ENCODE measurements at regions not wholly inside any gene's neighbourhood (a gene's known extent, or its start where the extent isn't known, plus 50 kb on each side); places are given as distances from the start of the nearest gene placed in this dataset.

GRCh38 chr7:42590771-42591310, 321.0 kb downstream of the C7orf25 start:
- Histone ChIP-seq H3K4me1 (ENCODE audit: control extremely low read depth in 1 of 4, control insufficient read depth in 4 of 4, insufficient read depth in 4 of 4, low read length in 3 of 4) (no peaks in the 10 kb centered on the region), H3K27me3 (replicated peaks in 2 of 5; ENCODE audit: control insufficient read depth in 4 of 5, insufficient read depth in 5 of 5, low read length in 4 of 5) (no peaks in the 10 kb centered on the region), H3K27ac (ENCODE audit: insufficient read depth in 1 of 2, low read depth in 1 of 2, low read length in 2 of 2, poor library complexity in 1 of 2, severe bottlenecking in 2 of 2) (no peak overlapping the region), H3K4me3 (ENCODE audit: control insufficient read depth in 1 of 7, extremely low read depth in 1 of 7, insufficient read depth in 4 of 7, low read depth in 2 of 7, low read length in 6 of 7) (no peak overlapping the region), H3K36me3 (ENCODE audit: control insufficient read depth in 4 of 4, insufficient read depth in 4 of 4, low read length in 3 of 4) (no peaks in the 10 kb centered on the region), H3K9me3 (ENCODE audit: control extremely low read depth in 1 of 5, control insufficient read depth in 4 of 5, insufficient read depth in 2 of 5, low read depth in 1 of 5, low read length in 4 of 5) (peaks cover 0 to 4% (median 0%) of the 10 kb centered on the region in 5 experiments)
- CTCF ChIA-PET = interaction anchor here (0.9 to 1.0 kb wide), 2 partner anchors 82 to 611 kb away, joined by 3 read pairs; no protein-coding TSS in a partner anchor
- no peak for DNase-seq
- WGBS (ENCODE audit: insufficient coverage) = 95% methylated on average over 2 of the region's 2 CpGs
- POLR2A ChIA-PET = no interaction called here

GRCh38 chr7:42588876-42589275, 323.0 kb downstream of the C7orf25 start:
- Histone ChIP-seq H3K36me3 (ENCODE audit: control insufficient read depth in 4 of 4, insufficient read depth in 4 of 4, low read length in 3 of 4) (no peaks in the 10 kb centered on the region), H3K27me3 (replicated peaks in 2 of 5; ENCODE audit: control insufficient read depth in 4 of 5, insufficient read depth in 5 of 5, low read length in 4 of 5) (no peaks in the 10 kb centered on the region), H3K4me3 (ENCODE audit: control insufficient read depth in 1 of 7, extremely low read depth in 1 of 7, insufficient read depth in 4 of 7, low read depth in 2 of 7, low read length in 6 of 7) (no peak overlapping the region), H3K27ac (ENCODE audit: insufficient read depth in 1 of 2, low read depth in 1 of 2, low read length in 2 of 2, poor library complexity in 1 of 2, severe bottlenecking in 2 of 2) (no peak overlapping the region), H3K4me1 (ENCODE audit: control extremely low read depth in 1 of 4, control insufficient read depth in 4 of 4, insufficient read depth in 4 of 4, low read length in 3 of 4) (no peaks in the 10 kb centered on the region), H3K9me3 (ENCODE audit: control extremely low read depth in 1 of 5, control insufficient read depth in 4 of 5, insufficient read depth in 2 of 5, low read depth in 1 of 5, low read length in 4 of 5) (peaks cover 0 to 4% (median 0%) of the 10 kb centered on the region in 5 experiments)
- POLR2A ChIA-PET = no interaction called here
- CTCF ChIA-PET = no interaction called here
- no peak for DNase-seq

- ChIA-PET POLR2A (no interaction called here), CTCF (no interaction called here)
- WGBS (ENCODE audit: insufficient coverage) = 88% methylated on average over 3 of the region's 3 CpGs
- no peak overlapping the region for H3K27ac ChIP-seq (ENCODE audit: insufficient read depth in 1 of 2, low read depth in 1 of 2, low read length in 2 of 2, poor library complexity in 1 of 2, severe bottlenecking in 2 of 2)
- H3K27me3 ChIP-seq (replicated peaks in 2 of 5; ENCODE audit: control insufficient read depth in 4 of 5, insufficient read depth in 5 of 5, low read length in 4 of 5) = no peaks in the 10 kb centered on the region
- H3K9me3 ChIP-seq (ENCODE audit: control extremely low read depth in 1 of 5, control insufficient read depth in 4 of 5, insufficient read depth in 2 of 5, low read depth in 1 of 5, low read length in 4 of 5) = peaks cover 0 to 4% (median 0%) of the 10 kb centered on the region in 5 experiments
- no peaks in the 10 kb centered on the region for H3K4me1 ChIP-seq (ENCODE audit: control extremely low read depth in 1 of 4, control insufficient read depth in 4 of 4, insufficient read depth in 4 of 4, low read length in 3 of 4)
- no peak for DNase-seq
- no peak overlapping the region for H3K4me3 ChIP-seq (ENCODE audit: control insufficient read depth in 1 of 7, extremely low read depth in 1 of 7, insufficient read depth in 4 of 7, low read depth in 2 of 7, low read length in 6 of 7)
- no peaks in the 10 kb centered on the region for H3K36me3 ChIP-seq (ENCODE audit: control insufficient read depth in 4 of 4, insufficient read depth in 4 of 4, low read length in 3 of 4)
These were observed 324.1 kb downstream of the C7orf25 start for GRCh38 chr7:42587806-42588205.

DNA sequence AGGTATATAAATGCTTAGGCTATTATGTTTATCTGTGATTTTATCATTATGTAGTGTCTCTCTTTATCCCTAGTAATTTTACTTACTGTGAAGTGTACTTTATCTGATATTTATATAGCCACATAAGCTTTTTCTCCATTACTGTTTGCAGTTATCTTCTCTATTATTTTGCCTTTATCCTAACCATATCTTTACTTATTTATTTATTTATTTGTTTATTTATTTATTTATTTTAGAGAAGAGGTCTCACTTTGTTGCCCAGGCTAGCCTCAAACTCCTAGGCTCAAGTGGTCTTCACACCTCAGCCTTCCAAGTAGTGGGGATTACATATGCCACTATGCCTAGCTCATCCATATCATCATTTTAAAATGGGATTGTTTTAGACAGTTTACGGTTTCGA, 331.8 kb downstream of the C7orf25 start:
- POLR2A ChIA-PET = no interaction called here

GRCh38 chr7:42575171-42575570, 336.7 kb downstream of the C7orf25 start:
- Histone ChIP-seq H3K36me3 (ENCODE audit: control insufficient read depth in 4 of 4, insufficient read depth in 4 of 4, low read length in 3 of 4) (no peaks in the 10 kb centered on the region), H3K4me1 (ENCODE audit: control extremely low read depth in 1 of 4, control insufficient read depth in 4 of 4, insufficient read depth in 4 of 4, low read length in 3 of 4) (no peaks in the 10 kb centered on the region), H3K4me3 (ENCODE audit: control insufficient read depth in 1 of 7, extremely low read depth in 1 of 7, insufficient read depth in 4 of 7, low read depth in 2 of 7, low read length in 6 of 7) (no peak overlapping the region), H3K27ac (ENCODE audit: insufficient read depth in 1 of 2, low read depth in 1 of 2, low read length in 2 of 2, poor library complexity in 1 of 2, severe bottlenecking in 2 of 2) (no peak overlapping the region), H3K27me3 (replicated peaks in 2 of 5; ENCODE audit: control insufficient read depth in 4 of 5, insufficient read depth in 5 of 5, low read length in 4 of 5) (peaks cover 0 to 5% (median 2%) of the 10 kb centered on the region in 5 experiments), H3K9me3 (ENCODE audit: control extremely low read depth in 1 of 5, control insufficient read depth in 4 of 5, insufficient read depth in 2 of 5, low read depth in 1 of 5, low read length in 4 of 5) (peaks cover 0 to 9% (median 0%) of the 10 kb centered on the region in 5 experiments)
- WGBS (ENCODE audit: insufficient coverage) = 57% methylated on average over 2 of the region's 2 CpGs
- POLR2A ChIA-PET = no interaction called here
- CTCF ChIA-PET = no interaction called here
- no peak for DNase-seq

More for the DNA sequence above, 331.8 kb downstream of the C7orf25 start:
- CTCF ChIA-PET = no interaction called here
- Histone ChIP-seq H3K9me3 (ENCODE audit: control extremely low read depth in 1 of 5, control insufficient read depth in 4 of 5, insufficient read depth in 2 of 5, low read depth in 1 of 5, low read length in 4 of 5) (peaks cover 0 to 9% (median 0%) of the 10 kb centered on the region in 5 experiments), H3K4me1 (ENCODE audit: control extremely low read depth in 1 of 4, control insufficient read depth in 4 of 4, insufficient read depth in 4 of 4, low read length in 3 of 4) (no peaks in the 10 kb centered on the region), H3K36me3 (ENCODE audit: control insufficient read depth in 4 of 4, insufficient read depth in 4 of 4, low read length in 3 of 4) (no peaks in the 10 kb centered on the region), H3K27me3 (replicated peaks in 2 of 5; ENCODE audit: control insufficient read depth in 4 of 5, insufficient read depth in 5 of 5, low read length in 4 of 5) (peaks cover 0 to 3% (median 0%) of the 10 kb centered on the region in 5 experiments), H3K4me3 (ENCODE audit: control insufficient read depth in 1 of 7, extremely low read depth in 1 of 7, insufficient read depth in 4 of 7, low read depth in 2 of 7, low read length in 6 of 7) (no peak overlapping the region), H3K27ac (ENCODE audit: insufficient read depth in 1 of 2, low read depth in 1 of 2, low read length in 2 of 2, poor library complexity in 1 of 2, severe bottlenecking in 2 of 2) (no peak overlapping the region)
- WGBS (ENCODE audit: insufficient coverage) = no CpG with 5 or more reads among the region's 2 CpGs
- DNase-seq = no peak

DNA sequence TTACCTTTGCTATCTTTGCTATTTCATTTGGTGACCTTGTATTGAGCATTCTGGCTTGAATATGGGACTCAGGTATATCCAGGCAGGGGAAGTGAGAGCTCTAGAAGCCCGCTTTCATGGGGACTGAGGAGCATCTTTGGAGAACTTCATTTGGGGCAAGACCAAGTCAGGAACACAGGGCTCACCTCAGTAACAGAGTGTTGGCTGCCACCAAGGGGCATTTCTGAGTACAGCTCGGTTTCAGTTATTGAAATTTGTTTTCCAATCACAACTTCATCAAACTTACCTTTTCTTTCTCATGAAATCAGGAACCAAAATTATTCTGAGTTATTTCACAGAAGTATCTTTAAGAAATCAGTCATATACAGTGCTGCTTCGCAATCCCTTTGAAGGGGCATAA, 337.2 kb downstream of the C7orf25 start:
- Histone ChIP-seq H3K27me3 (replicated peaks in 2 of 5; ENCODE audit: control insufficient read depth in 4 of 5, insufficient read depth in 5 of 5, low read length in 4 of 5) (peaks cover 0 to 5% (median 2%) of the 10 kb centered on the region in 5 experiments), H3K4me1 (ENCODE audit: control extremely low read depth in 1 of 4, control insufficient read depth in 4 of 4, insufficient read depth in 4 of 4, low read length in 3 of 4) (no peaks in the 10 kb centered on the region), H3K36me3 (ENCODE audit: control insufficient read depth in 4 of 4, insufficient read depth in 4 of 4, low read length in 3 of 4) (no peaks in the 10 kb centered on the region), H3K9me3 (ENCODE audit: control extremely low read depth in 1 of 5, control insufficient read depth in 4 of 5, insufficient read depth in 2 of 5, low read depth in 1 of 5, low read length in 4 of 5) (peaks cover 0 to 9% (median 0%) of the 10 kb centered on the region in 5 experiments), H3K27ac (ENCODE audit: insufficient read depth in 1 of 2, low read depth in 1 of 2, low read length in 2 of 2, poor library complexity in 1 of 2, severe bottlenecking in 2 of 2) (no peak overlapping the region), H3K4me3 (ENCODE audit: control insufficient read depth in 1 of 7, extremely low read depth in 1 of 7, insufficient read depth in 4 of 7, low read depth in 2 of 7, low read length in 6 of 7) (no peak overlapping the region)
- 88% methylated on average over 3 of the region's 3 CpGs for WGBS (ENCODE audit: insufficient coverage)
- POLR2A ChIA-PET = no interaction called here
- no peak for DNase-seq
- CTCF ChIA-PET = no interaction called here

- no peak overlapping the region for H3K4me3 ChIP-seq (ENCODE audit: control insufficient read depth in 1 of 7, extremely low read depth in 1 of 7, insufficient read depth in 4 of 7, low read depth in 2 of 7, low read length in 6 of 7)
- H3K27me3 ChIP-seq (replicated peaks in 2 of 5; ENCODE audit: control insufficient read depth in 4 of 5, insufficient read depth in 5 of 5, low read length in 4 of 5) = peaks cover 0 to 5% (median 2%) of the 10 kb centered on the region in 5 experiments
- no peak for DNase-seq
- peaks cover 0 to 5% (median 0%) of the 10 kb centered on the region in 5 experiments for H3K9me3 ChIP-seq (ENCODE audit: control extremely low read depth in 1 of 5, control insufficient read depth in 4 of 5, insufficient read depth in 2 of 5, low read depth in 1 of 5, low read length in 4 of 5)
- CTCF ChIA-PET = no interaction called here
- WGBS (ENCODE audit: insufficient coverage) = 91% methylated on average over 6 of the region's 7 CpGs
- POLR2A ChIA-PET = no interaction called here
- no peaks in the 10 kb centered on the region for H3K4me1 ChIP-seq (ENCODE audit: control extremely low read depth in 1 of 4, control insufficient read depth in 4 of 4, insufficient read depth in 4 of 4, low read length in 3 of 4)
- no peak overlapping the region for H3K27ac ChIP-seq (ENCODE audit: insufficient read depth in 1 of 2, low read depth in 1 of 2, low read length in 2 of 2, poor library complexity in 1 of 2, severe bottlenecking in 2 of 2)
- H3K36me3 ChIP-seq (ENCODE audit: control insufficient read depth in 4 of 4, insufficient read depth in 4 of 4, low read length in 3 of 4) = no peaks in the 10 kb centered on the region
These were observed 337.1 kb upstream of the GLI3 start for GRCh38 chr7:42573881-42574672.

Data from common myeloid progenitor, CD34-positive (primary cell).